HG02571 (cell line): ENCODE measurements at regions not wholly inside any gene's neighbourhood (a gene's known extent, or its start where the extent isn't known, plus 50 kb on each side); places are given as distances from the start of the nearest gene placed in this dataset.

ENCODE experiments used
- ATAC-seq: cut with Tn5 transposase; IDR thresholded peaks from one replicate; pipeline ENCODE4 v1.9.1; 2021; ENCODE audit warnings: mild to moderate bottlenecking, moderate library complexity; ENCODE audit not compliant: unreplicated experiment

GRCh38 chr6:132107896-132108295 lies 156.7 kb upstream of the CCN2 start:
- no peak for ATAC-seq

GRCh38 chr6:132101535-132101934 lies 150.4 kb upstream of the CCN2 start:
- no peak for ATAC-seq

- no peak for ATAC-seq
These were observed 149.3 kb upstream of the CCN2 start for GRCh38 chr6:132100388-132100990.

GRCh38 chr6:132096996-132097395 lies 145.8 kb upstream of the CCN2 start:
- no peak for ATAC-seq

- ATAC-seq, result no peak
These were observed 145.1 kb upstream of the CCN2 start for GRCh38 chr6:132096245-132096644.

- no peak for ATAC-seq
These were observed 138.0 kb upstream of the CCN2 start for GRCh38 chr6:132089173-132089572.

GRCh38 chr6:132088150-132088549 lies 137.0 kb upstream of the CCN2 start:
- no peak for ATAC-seq

- ATAC-seq, result no peak
These were observed 136.2 kb upstream of the CCN2 start for GRCh38 chr6:132087391-132087790.

- ATAC-seq, result no peak
These were observed 134.6 kb upstream of the CCN2 start for GRCh38 chr6:132085731-132086130.

- no peak for ATAC-seq
These were observed 133.8 kb upstream of the CCN2 start for GRCh38 chr6:132084811-132085509.

GRCh38 chr6:132082421-132082820 lies 131.2 kb upstream of the CCN2 start:
- no peak for ATAC-seq

- no peak for ATAC-seq
These were observed 130.2 kb upstream of the CCN2 start for GRCh38 chr6:132081338-132081737.

GRCh38 chr6:132079286-132079685 lies 128.1 kb upstream of the CCN2 start:
- ATAC-seq, result no peak

GRCh38 chr6:132076452-132076851 lies 125.3 kb upstream of the CCN2 start:
- ATAC-seq, result no peak

GRCh38 chr6:132072831-132073230 lies 121.7 kb upstream of the CCN2 start:
- ATAC-seq, result no peak

- no peak for ATAC-seq
These were observed 121.1 kb upstream of the CCN2 start for GRCh38 chr6:132072271-132072670.

GRCh38 chr6:132070356-132070755 lies 119.2 kb upstream of the CCN2 start:
- no peak for ATAC-seq

GRCh38 chr6:132068766-132069165 lies 117.6 kb upstream of the CCN2 start:
- ATAC-seq, result no peak

- ATAC-seq, result no peak
These were observed 116.1 kb upstream of the CCN2 start for GRCh38 chr6:132067286-132067685.

GRCh38 chr6:132065556-132065955 lies 114.4 kb upstream of the CCN2 start:
- ATAC-seq, result no peak

- no peak for ATAC-seq
These were observed 112.6 kb upstream of the CCN2 start for GRCh38 chr6:132063738-132064137.

GRCh38 chr6:132063204-132063603 lies 112.0 kb upstream of the CCN2 start:
- ATAC-seq, result no peak

- ATAC-seq, result no peak
These were observed 111.5 kb upstream of the CCN2 start for GRCh38 chr6:132062626-132063025.
